CD14-positive monocyte (primary cell): ENCODE measurements at regions not wholly inside any gene's neighbourhood (a gene's known extent, or its start where the extent isn't known, plus 50 kb on each side); places are given as distances from the start of the nearest gene placed in this dataset.

ENCODE experiments used
- DNase-seq, 3 donors: peaks; one replicate each; pipeline ENCODE4 v3.0.0-alpha.2; 2011 to 2022
- H2AFZ ChIP-seq: 2 replicates; pipeline ENCODE4 v1.6.0; 2012; ENCODE audit warnings: mild to moderate bottlenecking, low read depth, low read length, inconsistent platforms; ENCODE audit not compliant: insufficient read depth, poor library complexity, severe bottlenecking
- H3K27ac ChIP-seq, 2 donors: 1 replicate in 1 of 2; 2 replicates in 1 of 2; pipeline ENCODE4 v1.5.1; 2012 to 2013; ENCODE audit warnings: low read length in 2 of 2, control low read depth in 1 of 2, inconsistent platforms in 1 of 2, low read depth in 1 of 2, mild to moderate bottlenecking in 1 of 2
- H3K27me3 ChIP-seq, 2 donors: one replicate each; pipeline versions ENCODE4 v1.6.0 to v1.6.1; 2011 to 2013; ENCODE audit warnings: low read length in 2 of 2; ENCODE audit not compliant: control insufficient read depth in 2 of 2, insufficient read depth in 2 of 2
- H3K36me3 ChIP-seq, 2 donors: replicated peaks in 1 of 2; 1 replicate in 1 of 2; 2 replicates in 1 of 2; pipeline versions ENCODE4 v1.5.1 to v1.6.1; 2012 to 2013; ENCODE audit warnings: low read length in 2 of 2, control low read depth in 1 of 2, inconsistent platforms in 1 of 2, mild to moderate bottlenecking in 1 of 2; ENCODE audit not compliant: insufficient read depth in 2 of 2, control insufficient read depth in 1 of 2
- H3K4me1 ChIP-seq, 2 donors: 1 replicate in 1 of 2; 2 replicates in 1 of 2; pipeline versions ENCODE4 v1.5.1 to v1.6.1; 2012 to 2013; ENCODE audit warnings: low read length in 2 of 2, control low read depth in 1 of 2, inconsistent platforms in 1 of 2, mild to moderate bottlenecking in 1 of 2, moderate library complexity in 1 of 2; ENCODE audit not compliant: insufficient read depth in 2 of 2, control insufficient read depth in 1 of 2
- H3K4me2 ChIP-seq: replicated peaks from 2 replicates; pipeline ENCODE3; 2012; ENCODE audit warnings: low read length, moderate library complexity, mild to moderate bottlenecking; ENCODE audit not compliant: poor library complexity, severe bottlenecking; ENCODE audit errors: extremely low read depth
- H3K4me3 ChIP-seq, 3 experiments: fragments of 200-600 bp in 1 of 3; sonication (generic) in 1 of 3; replicated peaks in 1 of 3; 1 replicate in 2 of 3; 2 replicates in 1 of 3; pipeline ENCODE4 v1.5.1; 2011 to 2013; ENCODE audit warnings: low read length in 3 of 3, mild to moderate bottlenecking in 3 of 3, control low read depth in 2 of 3, low read depth in 2 of 3, inconsistent platforms in 1 of 3, moderate library complexity in 1 of 3
- H3K79me2 ChIP-seq: 2 replicates; pipeline ENCODE4 v1.6.0; 2012; ENCODE audit warnings: mild to moderate bottlenecking, control low read depth, inconsistent platforms, low read length, moderate library complexity; ENCODE audit not compliant: insufficient read depth
- H3K9ac ChIP-seq: 2 replicates; pipeline ENCODE4 v1.6.0; 2017; ENCODE audit warnings: low read length, mild to moderate bottlenecking; ENCODE audit not compliant: insufficient read depth, poor library complexity, severe bottlenecking
- H3K9me3 ChIP-seq, 2 donors: replicated peaks in 1 of 2; 1 replicate in 1 of 2; 2 replicates in 1 of 2; pipeline versions ENCODE4 v1.5.1 to v1.6.1; 2012 to 2013; ENCODE audit warnings: low read length in 2 of 2, control low read depth in 1 of 2; ENCODE audit not compliant: control insufficient read depth in 1 of 2, insufficient read depth in 1 of 2
- H4K20me1 ChIP-seq: 2 replicates; pipeline ENCODE4 v1.6.0; 2012; ENCODE audit warnings: mild to moderate bottlenecking, low read length, control low read depth, moderate library complexity; ENCODE audit not compliant: insufficient read depth
- H3K27ac Mint-ChIP-seq, 7 donors: one replicate each; pipeline ENCODE4 v1.8.0; 2020; ENCODE audit warnings: mild to moderate bottlenecking in 7 of 7, mixed read lengths in 7 of 7, moderate library complexity in 6 of 7, inconsistent platforms in 2 of 7
- H3K27me3 Mint-ChIP-seq, 3 donors: one replicate each; pipeline ENCODE4 v1.8.0; 2021 to 2022; ENCODE audit warnings: low read depth in 3 of 3, mild to moderate bottlenecking in 3 of 3, mixed read lengths in 3 of 3, moderate library complexity in 3 of 3, inconsistent platforms in 1 of 3
- H3K36me3 Mint-ChIP-seq, 2 donors: one replicate each; pipeline ENCODE4 v1.8.0; 2020; ENCODE audit warnings: mixed read lengths in 2 of 2, inconsistent platforms in 1 of 2, mild to moderate bottlenecking in 1 of 2
- H3K4me1 Mint-ChIP-seq: one replicate; pipeline ENCODE4 v1.8.0; 2020; ENCODE audit warnings: mild to moderate bottlenecking, mixed read lengths
- H3K4me3 Mint-ChIP-seq, 2 donors: one replicate each; pipeline ENCODE4 v1.8.0; 2020; ENCODE audit warnings: mild to moderate bottlenecking in 2 of 2, mixed read lengths in 2 of 2, moderate library complexity in 1 of 2
- H3K9me3 Mint-ChIP-seq, 7 donors: one replicate each; pipeline ENCODE4 v1.8.0; 2020 to 2022; ENCODE audit warnings: mixed read lengths in 7 of 7, mild to moderate bottlenecking in 6 of 7, moderate library complexity in 6 of 7, inconsistent platforms in 2 of 7
- CTCF ChIP-seq: fragments of 200-600 bp; IDR thresholded peaks from one replicate; pipeline ENCODE4 v1.8.0; 2022; ENCODE audit warnings: antibody characterized with exemption, mild to moderate bottlenecking
- WGBS: methylation state at CpG from one replicate; pipeline ENCODE4 v1.1.5; 2013; ENCODE audit warnings: missing lambda C conversion rate; ENCODE audit not compliant: insufficient coverage; 5-methylcytosine and 5-hydroxymethylcytosine counted together
- intact Hi-C, 2 donors: fragments of 100-400 bp; cut with micrococcal nuclease; formaldehyde crosslinking; loops; one replicate each; pipeline versions ENCODE4 v1.15.0 to v1.15.1; 2023

- WGBS: 93% methylated on average over 5 of the region's 5 CpGs
- H3K4me3 Mint-ChIP-seq: no peak overlapping the region
- H3K27ac ChIP-seq: no peak overlapping the region
- H3K9me3 Mint-ChIP-seq: peaks cover 4 to 27% (median 14%) of the 10 kb centered on the region in 7 donors
- H4K20me1 ChIP-seq: no peaks in the 10 kb centered on the region
- no peak overlapping the region for H3K4me3 ChIP-seq
- no peaks in the 10 kb centered on the region for H3K36me3 Mint-ChIP-seq
- peaks cover 4 to 15% of the 10 kb centered on the region in 2 donors for H3K9me3 ChIP-seq
- no peaks in the 10 kb centered on the region for H3K4me1 ChIP-seq
- H3K79me2 ChIP-seq: no peaks in the 10 kb centered on the region
- H3K36me3 ChIP-seq: no peaks in the 10 kb centered on the region
- TF ChIP-seq CTCF: no peak
- H3K27me3 Mint-ChIP-seq: peaks cover 4 to 9% (median 4%) of the 10 kb centered on the region in 3 donors
- H3K9ac ChIP-seq: no peak overlapping the region
- H2AFZ ChIP-seq: no peak overlapping the region
- DNase-seq: no peak
- H3K4me2 ChIP-seq: no peak overlapping the region
- no peaks in the 10 kb centered on the region for H3K27me3 ChIP-seq
- H3K27ac Mint-ChIP-seq: no peak overlapping the region
- intact Hi-C loops: no loop called here
- H3K4me1 Mint-ChIP-seq: no peaks in the 10 kb centered on the region
These were observed 200.5 kb upstream of the CDYL start for GRCh38 chr6:4575714-4576113.

- H3K9me3 ChIP-seq: peaks cover 4 to 18% of the 10 kb centered on the region in 2 donors
- H3K9ac ChIP-seq: no peak overlapping the region
- no peaks in the 10 kb centered on the region for H4K20me1 ChIP-seq
- intact Hi-C loops: no loop called here
- H3K36me3 ChIP-seq: no peaks in the 10 kb centered on the region
- no peak for TF ChIP-seq CTCF
- DNase-seq: no peak
- H3K4me3 ChIP-seq: no peak overlapping the region
- H3K36me3 Mint-ChIP-seq: no peaks in the 10 kb centered on the region
- H3K9me3 Mint-ChIP-seq: peaks cover 2 to 26% (median 17%) of the 10 kb centered on the region in 7 donors
- no peak overlapping the region for H3K4me2 ChIP-seq
- H3K27ac Mint-ChIP-seq: no peak overlapping the region
- H3K27me3 ChIP-seq: no peaks in the 10 kb centered on the region
- H3K27ac ChIP-seq: no peak overlapping the region
- peaks cover 6 to 9% (median 7%) of the 10 kb centered on the region in 3 donors for H3K27me3 Mint-ChIP-seq
- no peaks in the 10 kb centered on the region for H3K4me1 Mint-ChIP-seq
- H3K79me2 ChIP-seq: no peaks in the 10 kb centered on the region
- no peak overlapping the region for H3K4me3 Mint-ChIP-seq
- H2AFZ ChIP-seq: no peak overlapping the region
- WGBS: 88% methylated on average over 1 of the region's 2 CpGs
- no peaks in the 10 kb centered on the region for H3K4me1 ChIP-seq
These were observed 202.2 kb upstream of the CDYL start for GRCh38 chr6:4574007-4574406.
